Transverse colon (tissue), 3 donors: ENCODE measurements at regions not wholly inside any gene's neighbourhood (a gene's known extent, or its start where the extent isn't known, plus 50 kb on each side); places are given as distances from the start of the nearest gene placed in this dataset.
A peak's percentile ranks its signal among the peaks of the same experiment; 100 is the strongest.

ENCODE experiments used
- EP300 ChIP-seq: sonication (generic); formaldehyde crosslinking; IDR thresholded peaks from one replicate; pipeline ENCODE4 v1.6.1; 2017; ENCODE audit warnings: antibody characterized with exemption, low read depth
- POLR2A ChIP-seq: fragments of 450-650 bp; IDR thresholded peaks from one replicate; pipeline ENCODE4 v1.6.1; 2016; ENCODE audit warnings: antibody characterized with exemption, mild to moderate bottlenecking, moderate library complexity
- TF ChIP-seq, protein P1 (sequence below), 5 experiments: fragments of 200-600 bp in 3 of 5; fragments of 450-650 bp in 2 of 5; sonication (generic) in 3 of 5; IDR thresholded peaks; 1 replicate in 2 of 5; 2 replicates in 3 of 5; pipeline ENCODE4 v1.5.1; 2016 to 2017; ENCODE audit warnings: antibody characterized with exemption in 5 of 5, inconsistent platforms in 3 of 5, mild to moderate bottlenecking in 2 of 5, moderate library complexity in 1 of 5

DNA sequence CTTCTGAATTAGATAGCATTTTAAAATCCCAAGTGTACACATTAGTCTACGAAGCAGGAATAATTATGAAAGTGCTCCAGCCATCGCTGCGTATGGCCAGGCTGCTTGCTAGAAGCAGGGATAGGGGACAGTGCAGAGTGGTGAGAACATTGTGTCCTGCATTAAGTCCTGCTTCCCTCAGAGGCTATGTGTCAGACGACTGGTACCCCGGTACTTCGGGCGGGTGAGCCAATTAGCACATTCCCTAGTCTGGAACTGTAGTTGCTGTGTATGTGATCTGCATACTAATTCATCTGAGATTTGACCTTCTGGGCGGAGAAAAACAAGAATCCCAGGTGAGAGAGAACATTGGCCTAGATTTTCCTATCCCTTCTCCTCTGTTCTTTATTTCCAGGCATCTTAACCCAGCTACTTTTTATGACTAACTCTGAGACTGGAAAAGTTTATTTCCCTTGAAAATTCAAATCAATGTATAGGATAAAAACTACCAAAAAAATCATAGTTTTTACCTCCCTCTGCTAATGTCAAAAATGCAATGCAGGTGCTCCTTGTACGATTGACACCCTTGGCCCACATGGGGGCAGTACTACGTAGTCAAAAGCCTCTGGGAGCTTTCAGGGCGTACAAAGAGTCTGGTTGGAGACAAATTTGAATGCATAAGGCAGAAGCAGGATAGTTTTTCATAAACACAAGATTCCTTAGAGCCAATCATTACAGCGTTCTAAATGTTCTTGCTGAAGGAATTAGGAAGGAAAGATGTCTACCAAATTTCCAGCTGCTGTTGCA is 764.3 kb downstream of the NOVA1 start:
- TF ChIP-seq POLR2A (no peak), EP300 (no peak)
- TF ChIP-seq, protein P1, sequence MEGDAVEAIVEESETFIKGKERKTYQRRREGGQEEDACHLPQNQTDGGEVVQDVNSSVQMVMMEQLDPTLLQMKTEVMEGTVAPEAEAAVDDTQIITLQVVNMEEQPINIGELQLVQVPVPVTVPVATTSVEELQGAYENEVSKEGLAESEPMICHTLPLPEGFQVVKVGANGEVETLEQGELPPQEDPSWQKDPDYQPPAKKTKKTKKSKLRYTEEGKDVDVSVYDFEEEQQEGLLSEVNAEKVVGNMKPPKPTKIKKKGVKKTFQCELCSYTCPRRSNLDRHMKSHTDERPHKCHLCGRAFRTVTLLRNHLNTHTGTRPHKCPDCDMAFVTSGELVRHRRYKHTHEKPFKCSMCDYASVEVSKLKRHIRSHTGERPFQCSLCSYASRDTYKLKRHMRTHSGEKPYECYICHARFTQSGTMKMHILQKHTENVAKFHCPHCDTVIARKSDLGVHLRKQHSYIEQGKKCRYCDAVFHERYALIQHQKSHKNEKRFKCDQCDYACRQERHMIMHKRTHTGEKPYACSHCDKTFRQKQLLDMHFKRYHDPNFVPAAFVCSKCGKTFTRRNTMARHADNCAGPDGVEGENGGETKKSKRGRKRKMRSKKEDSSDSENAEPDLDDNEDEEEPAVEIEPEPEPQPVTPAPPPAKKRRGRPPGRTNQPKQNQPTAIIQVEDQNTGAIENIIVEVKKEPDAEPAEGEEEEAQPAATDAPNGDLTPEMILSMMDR (IDR thresholded peaks at IDR 0.05) = peak; percentile 19 to 46 (median 36)
